NB4 (cell line): ENCODE measurements at regions not wholly inside any gene's neighbourhood (a gene's known extent, or its start where the extent isn't known, plus 50 kb on each side); places are given as distances from the start of the nearest gene placed in this dataset.

Source experiments
- DNase-seq: peaks from one replicate; pipeline ENCODE4 v3.0.0; 2010; ENCODE audit warnings: low read depth
- H3K4me3 ChIP-seq: one replicate; pipeline ENCODE4 v1.5.1; 2011; ENCODE audit warnings: mild to moderate bottlenecking, low read depth, low read length, moderate library complexity
- MAX ChIP-seq: IDR thresholded peaks from 2 replicates; pipeline ENCODE4 v1.6.1; 2011; ENCODE audit warnings: low read depth, low read length
- MYC ChIP-seq: IDR thresholded peaks from 2 replicates; pipeline ENCODE4 v1.6.1; 2011; ENCODE audit warnings: low read depth, low read length
- POLR2A ChIP-seq: IDR thresholded peaks from 2 replicates; pipeline ENCODE4 v1.6.1; 2011; ENCODE audit warnings: mild to moderate bottlenecking; ENCODE audit not compliant: insufficient read length; ENCODE audit errors: extremely low read depth
- TF ChIP-seq, protein P1 (sequence below): IDR thresholded peaks from one replicate; pipeline ENCODE4 v1.5.1; 2012; ENCODE audit warnings: low read depth, low read length

DNA sequence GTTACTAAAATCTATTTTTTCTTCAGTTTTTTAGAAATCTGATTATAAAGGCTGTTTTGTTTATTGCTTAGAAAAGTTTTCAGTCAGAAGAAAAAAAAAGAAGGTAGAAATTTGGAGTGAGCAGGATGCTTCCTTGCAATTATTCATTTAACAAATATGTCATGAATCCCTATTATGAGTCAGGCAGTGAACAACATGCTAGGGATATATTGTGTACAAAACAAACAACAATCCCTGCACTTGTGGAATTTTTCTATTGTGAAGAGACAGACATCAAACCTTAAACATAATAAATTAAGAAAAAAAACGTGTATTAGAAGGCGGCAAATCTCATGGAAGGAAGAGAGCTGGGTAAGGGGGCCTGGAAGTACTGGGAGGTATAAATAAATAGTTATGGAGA is 664.1 kb upstream of the CAMK1G start:
- TF ChIP-seq, protein P1, sequence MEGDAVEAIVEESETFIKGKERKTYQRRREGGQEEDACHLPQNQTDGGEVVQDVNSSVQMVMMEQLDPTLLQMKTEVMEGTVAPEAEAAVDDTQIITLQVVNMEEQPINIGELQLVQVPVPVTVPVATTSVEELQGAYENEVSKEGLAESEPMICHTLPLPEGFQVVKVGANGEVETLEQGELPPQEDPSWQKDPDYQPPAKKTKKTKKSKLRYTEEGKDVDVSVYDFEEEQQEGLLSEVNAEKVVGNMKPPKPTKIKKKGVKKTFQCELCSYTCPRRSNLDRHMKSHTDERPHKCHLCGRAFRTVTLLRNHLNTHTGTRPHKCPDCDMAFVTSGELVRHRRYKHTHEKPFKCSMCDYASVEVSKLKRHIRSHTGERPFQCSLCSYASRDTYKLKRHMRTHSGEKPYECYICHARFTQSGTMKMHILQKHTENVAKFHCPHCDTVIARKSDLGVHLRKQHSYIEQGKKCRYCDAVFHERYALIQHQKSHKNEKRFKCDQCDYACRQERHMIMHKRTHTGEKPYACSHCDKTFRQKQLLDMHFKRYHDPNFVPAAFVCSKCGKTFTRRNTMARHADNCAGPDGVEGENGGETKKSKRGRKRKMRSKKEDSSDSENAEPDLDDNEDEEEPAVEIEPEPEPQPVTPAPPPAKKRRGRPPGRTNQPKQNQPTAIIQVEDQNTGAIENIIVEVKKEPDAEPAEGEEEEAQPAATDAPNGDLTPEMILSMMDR = no peak
- TF ChIP-seq MAX (no peak), POLR2A (no peak), MYC (no peak)
- no peak for DNase-seq
- no peak overlapping the region for H3K4me3 ChIP-seq

DNA sequence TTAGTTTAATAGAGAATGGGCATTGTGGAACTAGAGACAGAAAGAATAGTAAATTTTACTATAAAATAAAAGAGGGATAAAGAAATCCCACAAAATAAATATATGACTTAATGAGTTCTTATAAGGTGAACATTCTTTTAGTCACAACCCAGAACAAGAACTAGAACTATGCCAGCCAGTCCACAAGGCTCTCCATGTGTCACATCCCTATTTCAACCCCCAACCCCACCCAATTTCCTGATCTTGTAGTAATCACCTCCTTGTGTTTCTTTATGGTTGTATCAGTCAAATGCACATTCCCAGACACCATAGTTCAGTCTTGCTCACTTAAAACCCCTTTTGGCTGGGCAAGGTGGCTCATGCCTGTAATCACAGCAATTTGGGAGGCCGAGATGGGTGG is 662.3 kb upstream of the CAMK1G start:
- TF ChIP-seq, protein P1 = no peak
- no peak for TF ChIP-seq MYC
- TF ChIP-seq MAX = no peak
- no peak for TF ChIP-seq POLR2A
- no peak for DNase-seq
- no peak overlapping the region for H3K4me3 ChIP-seq

- no peak for DNase-seq
- H3K4me3 ChIP-seq = no peak overlapping the region
- TF ChIP-seq MYC = no peak
- no peak for TF ChIP-seq MAX
- TF ChIP-seq, protein P1 = no peak
- no peak for TF ChIP-seq POLR2A
These were observed 660.1 kb upstream of the CAMK1G start for GRCh38 chr1:208923456-208923855.

DNA sequence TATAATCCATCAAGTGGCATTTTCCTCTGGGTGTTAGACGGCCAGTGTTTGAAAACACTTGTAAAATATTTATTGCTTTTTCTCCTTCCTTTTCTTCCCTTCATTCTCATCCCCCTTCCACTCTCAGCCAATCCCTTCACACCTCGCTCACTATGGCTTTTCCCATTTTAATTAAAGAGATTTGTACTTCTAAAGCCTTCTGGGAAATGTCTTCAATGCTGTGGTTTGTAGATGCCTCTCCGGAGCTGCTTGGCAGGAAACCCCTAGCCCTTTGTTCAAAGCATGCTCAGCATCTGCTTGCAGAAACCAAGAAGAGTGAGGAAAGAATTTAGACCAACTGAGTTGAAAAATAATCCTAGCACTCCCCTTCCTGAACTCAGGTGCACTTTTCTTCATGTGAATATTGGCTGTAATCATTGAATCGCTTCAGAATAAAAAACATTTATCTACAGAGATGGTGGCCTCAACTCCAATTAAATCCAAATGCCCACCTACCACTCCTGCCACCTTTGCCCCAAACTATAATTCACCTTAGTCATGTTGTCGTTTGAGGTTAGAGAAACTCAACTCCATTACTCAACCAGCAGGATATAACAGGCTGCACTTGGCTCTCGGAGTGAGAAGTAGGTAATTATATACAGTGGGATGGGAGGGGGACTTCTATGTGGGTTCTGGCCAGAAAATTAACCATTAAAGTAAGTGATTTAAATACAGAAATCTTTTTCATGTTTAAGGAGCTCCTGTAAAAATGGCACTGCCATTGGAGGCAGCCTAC is 659.4 kb upstream of the CAMK1G start:
- TF ChIP-seq MAX (no peak), MYC (no peak), POLR2A (no peak)
- TF ChIP-seq, protein P1 = no peak
- no peak overlapping the region for H3K4me3 ChIP-seq
- DNase-seq = no peak

DNA sequence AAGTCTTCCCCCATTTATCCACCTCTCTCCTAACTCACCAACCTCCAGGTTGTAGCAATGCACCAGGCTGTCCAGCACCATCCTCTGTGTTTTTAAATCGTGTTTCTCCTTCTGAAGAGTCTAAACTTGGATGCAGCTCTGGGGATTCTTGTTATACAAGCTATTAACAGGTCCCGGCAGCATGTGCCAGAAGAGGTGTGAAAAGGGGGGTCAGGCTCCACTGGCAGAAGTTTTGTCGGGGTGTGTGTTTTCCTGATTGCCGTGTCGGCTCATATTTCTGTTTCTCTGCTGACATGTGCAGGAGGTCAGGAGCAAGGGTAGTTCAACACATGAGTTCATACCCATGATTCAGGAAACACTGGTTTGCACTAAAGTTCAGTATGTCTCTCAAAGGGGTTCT is 658.6 kb upstream of the CAMK1G start:
- DNase-seq = no peak
- TF ChIP-seq POLR2A (no peak), MYC (no peak), MAX (no peak)
- H3K4me3 ChIP-seq = no peak overlapping the region

DNA sequence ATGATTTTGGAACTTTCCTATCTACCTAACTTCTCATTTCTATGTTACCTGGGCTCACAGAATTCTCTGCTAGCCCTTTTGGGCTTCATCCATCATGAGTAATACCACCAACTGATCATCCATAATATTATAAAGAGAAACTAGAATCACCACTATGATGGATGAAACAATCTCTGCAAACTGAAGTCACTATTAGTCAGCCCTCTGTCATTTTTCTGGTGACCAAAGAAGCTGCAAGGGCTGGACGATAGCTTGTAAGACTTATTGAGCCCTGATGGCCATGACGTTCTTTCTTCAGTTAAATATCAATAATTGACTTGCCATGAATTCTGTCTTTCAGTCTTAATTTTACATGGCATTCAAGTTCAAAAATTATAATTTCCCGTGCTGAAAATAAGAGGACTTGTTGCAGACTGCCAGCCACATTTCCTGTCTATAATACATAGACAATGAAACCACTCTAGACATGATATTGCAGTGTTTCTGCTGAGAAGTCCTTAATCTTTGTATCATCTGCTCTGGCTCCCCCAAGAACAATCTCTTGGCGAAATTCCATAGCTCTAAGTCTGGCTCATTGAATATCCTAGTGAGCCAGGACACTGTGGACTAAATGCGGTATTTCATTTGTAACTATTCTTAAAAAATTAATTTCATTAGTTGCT is 655.0 kb upstream of the CAMK1G start:
- H3K4me3 ChIP-seq = no peak overlapping the region
- TF ChIP-seq, protein P1 = no peak
- no peak for TF ChIP-seq MAX
- no peak for TF ChIP-seq MYC
- no peak for TF ChIP-seq POLR2A
- DNase-seq = no peak
